ENCODE measurements at regions not wholly inside any gene's neighbourhood (a gene's known extent, or its start where the extent isn't known, plus 50 kb on each side); places are given as distances from the start of the nearest gene placed in this dataset.
"Not testable (repeated sequence)": the region's sequence is repeated elsewhere in the genome, so short reads cannot be mapped to it uniquely, and the experiment has no call there.

DNA sequence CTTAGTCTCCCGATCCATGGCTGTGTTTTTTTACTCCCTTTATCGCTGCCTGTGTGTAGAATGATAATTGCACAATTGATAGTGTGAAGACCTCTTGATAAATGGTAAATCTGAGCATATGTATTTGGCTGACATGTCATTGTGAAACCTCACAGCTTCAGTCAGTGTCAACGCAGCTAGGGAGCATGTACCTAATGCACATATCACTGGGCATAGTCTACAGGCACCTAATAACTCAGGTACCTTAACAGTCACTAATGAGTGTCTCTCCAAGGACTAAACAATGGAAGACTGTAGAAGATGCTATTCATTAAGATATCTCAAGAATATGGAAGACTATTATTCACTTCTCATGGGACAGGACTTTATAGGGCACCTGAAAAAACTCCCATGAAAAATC lies 101.0 kb upstream of the PTPN20 start:
- not testable (repeated sequence) for DNase-seq

DNA sequence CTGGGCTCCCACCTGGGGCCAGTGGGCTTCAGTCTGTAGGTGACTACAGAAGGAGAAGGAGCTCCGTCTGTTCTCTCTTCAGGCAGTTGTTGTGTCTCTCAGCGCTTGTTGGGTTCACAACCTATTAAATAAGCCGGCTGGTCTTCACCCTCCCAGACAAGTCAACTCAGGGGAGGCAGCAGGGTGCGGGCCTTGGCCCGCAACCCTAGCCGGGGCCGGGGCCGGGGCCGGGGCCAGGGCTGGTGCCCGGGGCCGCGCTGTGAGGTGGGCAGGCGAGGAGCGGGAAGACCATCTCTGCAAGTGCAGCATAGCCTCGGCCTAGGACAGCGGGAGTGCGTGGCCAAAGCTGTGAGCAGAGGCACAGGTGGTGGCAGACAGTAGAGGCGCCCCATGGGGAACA lies 95.1 kb upstream of the PTPN20 start:
- not testable (repeated sequence) for DNase-seq

DNA sequence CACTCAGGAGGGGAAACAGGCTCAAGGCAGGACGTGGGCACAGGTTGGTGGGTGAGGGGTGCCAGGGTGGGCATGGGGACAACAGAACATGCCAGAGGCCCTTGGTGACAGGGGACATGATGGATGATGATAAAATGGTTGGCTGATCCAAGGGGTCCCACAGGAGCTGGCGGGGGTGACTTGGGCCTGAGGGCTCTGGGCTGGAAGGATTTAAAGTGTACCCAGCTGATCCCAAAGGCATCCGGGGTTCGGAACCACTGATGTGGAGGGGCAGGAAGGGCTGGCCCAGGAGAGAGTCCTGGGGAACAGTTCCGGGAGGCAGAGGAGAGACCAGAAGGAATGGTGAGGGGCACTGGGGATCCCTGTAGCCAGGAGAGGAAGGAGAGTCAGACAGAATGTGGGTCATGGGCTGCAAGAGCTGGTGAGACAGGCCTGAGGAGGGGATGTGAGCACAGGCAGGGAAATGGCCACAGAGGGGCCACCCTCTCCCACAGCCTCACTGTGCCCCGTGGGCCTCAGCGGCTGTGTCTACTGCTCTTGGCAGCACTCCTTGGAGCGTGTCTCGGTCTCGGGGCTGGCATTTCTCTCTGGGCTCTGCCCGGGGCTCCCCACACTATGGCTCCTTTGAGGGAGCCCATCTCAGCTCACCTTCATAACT lies 70.7 kb upstream of the PTPN20 start:
- not testable (repeated sequence) for DNase-seq

DNA sequence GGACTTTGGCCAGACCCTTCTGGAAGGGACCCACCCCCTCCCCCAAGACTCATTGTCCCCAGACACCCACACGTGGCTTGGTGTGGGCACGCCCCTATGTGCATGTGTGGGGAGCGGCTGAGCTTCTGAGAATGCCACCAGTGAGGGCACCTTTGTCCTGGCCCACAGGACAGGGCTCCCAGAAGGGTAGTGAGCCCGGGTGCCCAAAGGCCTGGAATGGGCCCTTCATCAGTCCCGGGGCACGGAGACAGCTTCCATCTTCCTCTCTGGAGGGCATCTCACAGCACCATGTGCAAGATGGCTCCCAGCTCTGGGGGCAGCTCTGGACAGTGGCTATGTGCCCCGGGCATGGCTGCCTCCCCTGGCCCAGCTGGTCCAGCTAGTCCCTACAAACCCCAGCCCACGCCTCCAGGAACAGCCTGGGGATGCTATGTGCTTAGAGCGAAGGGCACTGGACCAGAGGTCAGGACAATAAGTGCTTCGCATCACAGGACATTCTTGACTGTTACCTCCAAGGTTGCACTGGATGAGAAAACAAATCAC lies 70.1 kb upstream of the PTPN20 start:
- DNase-seq: not testable (repeated sequence)

DNA sequence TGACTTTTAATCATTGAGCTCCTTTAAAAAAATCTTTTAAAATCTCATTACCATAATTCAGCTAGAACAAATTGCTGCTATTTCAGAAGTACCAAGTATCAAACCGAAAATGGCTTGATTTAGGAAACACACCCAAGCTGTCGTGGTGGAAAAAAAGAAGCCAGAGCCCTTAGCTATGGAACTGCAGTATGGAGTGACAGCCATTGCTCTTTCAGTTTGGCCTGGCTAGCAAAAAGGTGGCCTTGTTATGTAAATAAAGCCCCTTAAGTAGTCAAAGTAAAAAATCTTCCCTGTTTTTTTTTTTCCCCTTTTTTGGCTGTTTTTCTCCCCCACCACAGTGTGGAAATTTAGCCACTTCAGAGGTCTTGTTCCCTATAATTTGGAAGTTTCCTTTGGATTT lies 66.0 kb upstream of the PTPN20 start:
- not testable (repeated sequence) for DNase-seq

DNA sequence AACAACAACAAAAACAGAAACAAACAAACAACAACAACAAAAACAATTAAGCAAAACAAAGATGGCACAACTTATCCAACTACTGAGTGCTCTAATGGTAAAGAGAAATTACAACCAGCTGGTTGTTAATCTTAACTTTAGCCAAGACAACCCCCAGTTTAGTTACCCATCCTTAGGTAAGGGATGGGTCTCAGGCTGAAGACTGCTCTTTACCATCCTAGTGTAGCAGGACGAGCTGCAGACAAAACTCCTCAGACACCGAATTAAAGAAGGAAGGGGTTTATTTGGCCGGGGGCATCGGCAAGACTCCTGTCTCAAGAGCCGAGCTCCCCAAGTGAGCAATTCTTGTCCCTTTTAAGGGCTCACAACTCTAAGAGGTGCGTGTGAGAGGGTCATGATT lies 65.6 kb upstream of the PTPN20 start:
- DNase-seq: not testable (repeated sequence)

DNA sequence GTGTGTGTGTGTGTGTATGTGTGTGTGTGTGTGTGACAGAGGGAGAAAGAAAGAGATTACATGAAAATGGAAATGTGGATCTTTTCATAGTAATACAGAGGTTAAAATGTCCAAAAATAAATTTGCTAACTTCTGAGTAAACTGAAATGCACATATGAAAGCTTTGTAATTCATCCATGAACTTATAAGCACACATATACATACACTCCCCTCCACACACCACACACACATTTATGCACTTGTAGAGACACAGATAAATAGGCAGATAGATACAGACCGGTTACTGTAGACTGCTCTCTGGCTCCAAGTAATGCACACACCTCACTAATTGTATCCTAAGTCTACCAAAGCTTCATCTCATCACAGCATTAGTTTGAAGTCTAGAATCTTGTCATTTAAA lies 50.5 kb upstream of the PTPN20 start:
- not testable (repeated sequence) for DNase-seq

All from activated naive CD4-positive, alpha-beta T cell (primary cell).